Right lobe of liver (tissue), 4 donors: ENCODE measurements at regions not wholly inside any gene's neighbourhood (a gene's known extent, or its start where the extent isn't known, plus 50 kb on each side); places are given as distances from the start of the nearest gene placed in this dataset.

ENCODE experiments used
- CTCF ChIP-seq, 4 donors: fragments of 200-600 bp in 3 of 4; fragments of 450-650 bp in 1 of 4; IDR thresholded peaks; one replicate each; pipeline versions ENCODE4 v1.5.1 to v1.8.0; 2016 to 2022; ENCODE audit warnings: antibody characterized with exemption in 4 of 4, mild to moderate bottlenecking in 2 of 4
- POLR2A ChIP-seq: fragments of 450-650 bp; IDR thresholded peaks from one replicate; pipeline ENCODE4 v1.6.1; 2017; ENCODE audit warnings: antibody characterized with exemption, mild to moderate bottlenecking
- donor health status: DM: no; HTN: no; CAD: no.
- donor health status: DM: no; HTN: no; CAD: no.
- donor health status: DM: no; HTN: yes; CAD: no.

- TF ChIP-seq CTCF (IDR thresholded peaks at IDR 0.05) (no peak), POLR2A (no peak)
Measured at GRCh38 chr10:43002596-43002995, 74.3 kb upstream of the RET start.
